Ishikawa (cell line): ENCODE measurements at regions not wholly inside any gene's neighbourhood (a gene's known extent, or its start where the extent isn't known, plus 50 kb on each side); places are given as distances from the start of the nearest gene placed in this dataset.

Experiments used
- CEBPB ChIP-seq: IDR thresholded peaks from 2 replicates; pipeline ENCODE4 v1.6.1; 2012
- CREB1 ChIP-seq: IDR thresholded peaks from 2 replicates; pipeline ENCODE4 v1.6.1; 2012; ENCODE audit warnings: low read depth
- EGR1 ChIP-seq: IDR thresholded peaks from 2 replicates; pipeline ENCODE4 v1.6.1; 2012
- EP300 ChIP-seq: IDR thresholded peaks from 2 replicates; pipeline ENCODE4 v1.6.1; 2012; ENCODE audit warnings: borderline replicate concordance
- FOXM1 ChIP-seq: IDR thresholded peaks from 2 replicates; pipeline ENCODE4 v1.6.1; 2012; ENCODE audit warnings: low read depth, borderline replicate concordance
- NFIC ChIP-seq: IDR thresholded peaks from 2 replicates; pipeline ENCODE4 v1.6.1; 2012
- RAD21 ChIP-seq: IDR thresholded peaks from 2 replicates; pipeline ENCODE4 v1.6.1; 2012; ENCODE audit warnings: low read depth
- TAF1 ChIP-seq: IDR thresholded peaks from 2 replicates; pipeline ENCODE4 v1.6.1; 2012; ENCODE audit warnings: low read depth, mild to moderate bottlenecking
- TCF12 ChIP-seq: IDR thresholded peaks from 2 replicates; pipeline ENCODE4 v1.6.1; 2012; ENCODE audit warnings: low read depth
- TEAD4 ChIP-seq: IDR thresholded peaks from 2 replicates; pipeline ENCODE4 v1.6.1; 2012
- YY1 ChIP-seq: IDR thresholded peaks from 2 replicates; pipeline ENCODE4 v1.6.1; 2012; ENCODE audit warnings: low read depth
- ZBTB7A ChIP-seq: IDR thresholded peaks from 2 replicates; pipeline ENCODE4 v1.6.1; 2012; ENCODE audit warnings: low read depth
- TF ChIP-seq, protein P1 (sequence below): IDR thresholded peaks from 2 replicates; pipeline ENCODE4 v1.6.1; 2012; ENCODE audit warnings: low read depth, mild to moderate bottlenecking
- TF ChIP-seq, protein P2 (sequence below): IDR thresholded peaks from 2 replicates; pipeline ENCODE4 v1.6.1; 2012
- TF ChIP-seq, protein P3 (sequence below): IDR thresholded peaks from 2 replicates; pipeline ENCODE4 v1.6.1; 2012

GRCh38 chr14:55976219-55976618 is 142.0 kb upstream of the PELI2 start:
- TF ChIP-seq NFIC = peak; percentile 57
- peak; percentile 16; the same call in 1 of the 2 replicates for TF ChIP-seq TEAD4
- TF ChIP-seq, protein P1, sequence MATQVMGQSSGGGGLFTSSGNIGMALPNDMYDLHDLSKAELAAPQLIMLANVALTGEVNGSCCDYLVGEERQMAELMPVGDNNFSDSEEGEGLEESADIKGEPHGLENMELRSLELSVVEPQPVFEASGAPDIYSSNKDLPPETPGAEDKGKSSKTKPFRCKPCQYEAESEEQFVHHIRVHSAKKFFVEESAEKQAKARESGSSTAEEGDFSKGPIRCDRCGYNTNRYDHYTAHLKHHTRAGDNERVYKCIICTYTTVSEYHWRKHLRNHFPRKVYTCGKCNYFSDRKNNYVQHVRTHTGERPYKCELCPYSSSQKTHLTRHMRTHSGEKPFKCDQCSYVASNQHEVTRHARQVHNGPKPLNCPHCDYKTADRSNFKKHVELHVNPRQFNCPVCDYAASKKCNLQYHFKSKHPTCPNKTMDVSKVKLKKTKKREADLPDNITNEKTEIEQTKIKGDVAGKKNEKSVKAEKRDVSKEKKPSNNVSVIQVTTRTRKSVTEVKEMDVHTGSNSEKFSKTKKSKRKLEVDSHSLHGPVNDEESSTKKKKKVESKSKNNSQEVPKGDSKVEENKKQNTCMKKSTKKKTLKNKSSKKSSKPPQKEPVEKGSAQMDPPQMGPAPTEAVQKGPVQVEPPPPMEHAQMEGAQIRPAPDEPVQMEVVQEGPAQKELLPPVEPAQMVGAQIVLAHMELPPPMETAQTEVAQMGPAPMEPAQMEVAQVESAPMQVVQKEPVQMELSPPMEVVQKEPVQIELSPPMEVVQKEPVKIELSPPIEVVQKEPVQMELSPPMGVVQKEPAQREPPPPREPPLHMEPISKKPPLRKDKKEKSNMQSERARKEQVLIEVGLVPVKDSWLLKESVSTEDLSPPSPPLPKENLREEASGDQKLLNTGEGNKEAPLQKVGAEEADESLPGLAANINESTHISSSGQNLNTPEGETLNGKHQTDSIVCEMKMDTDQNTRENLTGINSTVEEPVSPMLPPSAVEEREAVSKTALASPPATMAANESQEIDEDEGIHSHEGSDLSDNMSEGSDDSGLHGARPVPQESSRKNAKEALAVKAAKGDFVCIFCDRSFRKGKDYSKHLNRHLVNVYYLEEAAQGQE = no peak
- TF ChIP-seq CREB1 = no peak
- peak; percentile 77 for TF ChIP-seq EP300
- peak; percentile 47 for TF ChIP-seq TCF12
- no peak for TF ChIP-seq EGR1
- peak; percentile 76; the same call in 1 of the 2 replicates for TF ChIP-seq FOXM1
- TF ChIP-seq RAD21 = no peak; the same call in 1 of the 2 replicates
- TF ChIP-seq ZBTB7A = no peak
- TF ChIP-seq, protein P2, sequence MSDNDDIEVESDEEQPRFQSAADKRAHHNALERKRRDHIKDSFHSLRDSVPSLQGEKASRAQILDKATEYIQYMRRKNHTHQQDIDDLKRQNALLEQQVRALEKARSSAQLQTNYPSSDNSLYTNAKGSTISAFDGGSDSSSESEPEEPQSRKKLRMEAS = no peak
- TF ChIP-seq, protein P3, sequence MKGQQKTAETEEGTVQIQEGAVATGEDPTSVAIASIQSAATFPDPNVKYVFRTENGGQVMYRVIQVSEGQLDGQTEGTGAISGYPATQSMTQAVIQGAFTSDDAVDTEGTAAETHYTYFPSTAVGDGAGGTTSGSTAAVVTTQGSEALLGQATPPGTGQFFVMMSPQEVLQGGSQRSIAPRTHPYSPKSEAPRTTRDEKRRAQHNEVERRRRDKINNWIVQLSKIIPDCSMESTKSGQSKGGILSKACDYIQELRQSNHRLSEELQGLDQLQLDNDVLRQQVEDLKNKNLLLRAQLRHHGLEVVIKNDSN = no peak
- no peak for TF ChIP-seq CEBPB
- no peak for TF ChIP-seq TAF1
- TF ChIP-seq YY1 = no peak

- TF ChIP-seq NFIC = peak; percentile 26
- TF ChIP-seq ZBTB7A = no peak
- TF ChIP-seq TCF12 = peak; percentile 6; the same call in 1 of the 2 replicates
- TF ChIP-seq, protein P3 = no peak
- no peak for TF ChIP-seq CREB1
- no peak; the same call in 1 of the 2 replicates for TF ChIP-seq RAD21
- TF ChIP-seq FOXM1 = 0 out of 2 replicates have a peak, but pooled peaks have one; percentile 42
- no peak for TF ChIP-seq TAF1
- TF ChIP-seq EGR1 = no peak
- TF ChIP-seq, protein P2 = no peak
- peak; percentile 47; the same call in 1 of the 2 replicates for TF ChIP-seq TEAD4
- TF ChIP-seq CEBPB = no peak
- TF ChIP-seq, protein P1 = no peak
- TF ChIP-seq EP300 = peak; percentile 69
- TF ChIP-seq YY1 = no peak
These were observed 141.6 kb upstream of the PELI2 start for GRCh38 chr14:55976655-55977054.

GRCh38 chr14:55977392-55978150 is 140.6 kb upstream of the PELI2 start:
- peak; percentile 62 for TF ChIP-seq EP300
- TF ChIP-seq FOXM1 = peak; percentile 40; the same call in 1 of the 2 replicates
- no peak for TF ChIP-seq CEBPB

DNA sequence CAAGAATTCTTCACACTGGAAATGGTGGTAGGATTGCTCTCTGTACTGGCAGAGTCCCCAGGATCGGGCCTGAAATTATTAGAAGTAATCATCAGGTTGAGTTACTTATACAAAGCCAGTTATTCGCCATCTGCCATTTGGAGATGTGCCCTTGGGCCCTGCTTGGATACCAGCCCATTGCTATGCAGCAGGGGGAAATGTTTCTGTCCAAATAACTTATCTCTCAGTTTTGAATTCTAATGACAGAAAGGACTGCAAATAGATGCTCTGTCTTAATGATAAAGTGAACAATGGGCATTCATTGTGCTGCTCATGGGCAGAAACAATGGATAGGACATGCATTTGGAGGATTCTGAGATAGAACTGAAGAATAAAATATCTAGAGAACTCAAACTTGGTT is 139.1 kb upstream of the PELI2 start:
- TF ChIP-seq TEAD4 (no peak), FOXM1 (no peak), YY1 (no peak), RAD21 (no peak), TAF1 (no peak), EGR1 (no peak), TCF12 (no peak), ZBTB7A (no peak), CEBPB (no peak)
- TF ChIP-seq, protein P1 = no peak
- TF ChIP-seq, protein P3 = no peak
